K562 (cell line): ENCODE measurements at regions not wholly inside any gene's neighbourhood (a gene's known extent, or its start where the extent isn't known, plus 50 kb on each side); places are given as distances from the start of the nearest gene placed in this dataset.

Source experiments
- ATAC-seq: fragments of 200-7000 bp; cut with Tn5 transposase; 3 replicates; pipeline ENCODE4 v1.9.1; 2020; ENCODE audit warnings: moderate library complexity
- BruUV-seq: library from RNA; stranded (reverse); fragments of 400-500 nt; replicated peaks from 2 replicates; lab custom pipeline; 2021; lab: Mats Ljungman, UMichigan
- CTCF ChIA-PET: fragments of 300-600 bp; formaldehyde crosslinking; extraction: SDS; loops from one replicate; lab custom pipeline; 2021; ENCODE audit warnings: low intra/inter-chr PET ratio; lab: Yijun Ruan, JAX
- POLR2A ChIA-PET: fragments of 300-600, 350-650 bp; sonication (Branson Sonifier 250); formaldehyde crosslinking; extraction: SDS; loops from one replicate; lab custom pipeline; 2021; ENCODE audit warnings: antibody characterized with exemption, inconsistent platforms; lab: Yijun Ruan, JAX
- DNase-seq, 4 experiments: peaks; one replicate each; pipeline versions ENCODE4 v3.0.0 to v3.0.0-alpha.2; 2011 to 2018; ENCODE audit warnings: low spot score in 3 of 4, mixed read lengths in 3 of 4; ENCODE audit errors: extremely low read depth in 1 of 4
- FAIRE-seq: peaks from 2 replicates; lab custom pipeline; 2011; peaks lifted over from hg19 to GRCh38; lab: Jason Lieb, UNC
- H2AFZ ChIP-seq: 2 replicates; pipeline ENCODE4 v1.6.0; 2011; ENCODE audit warnings: low read depth, low read length, control low read depth, inconsistent platforms
- H3K27ac ChIP-seq: fragments of 200-600 bp; 3 replicates; pipeline ENCODE4 v1.8.0; 2011; ENCODE audit warnings: low read depth, mild to moderate bottlenecking, control low read depth, inconsistent platforms, low read length, moderate library complexity, mixed read lengths; ENCODE audit errors: extremely low read depth
- H3K27me3 ChIP-seq, 2 experiments: fragments of 300-600 bp in 1 of 2; 2 replicates in 1 of 2; 3 replicates in 1 of 2; pipeline versions ENCODE4 v1.6.0 to v1.8.0; 2011; ENCODE audit warnings: inconsistent platforms in 2 of 2, low read length in 2 of 2, mild to moderate bottlenecking in 1 of 2, mixed read lengths in 1 of 2, moderate library complexity in 1 of 2; ENCODE audit not compliant: control insufficient read depth in 2 of 2, insufficient read depth in 2 of 2
- H3K36me3 ChIP-seq: fragments of 300-600 bp; 3 replicates; pipeline ENCODE4 v1.8.0; 2011; ENCODE audit warnings: mild to moderate bottlenecking, low read length, inconsistent platforms; ENCODE audit not compliant: control insufficient read depth, insufficient read depth
- H3K4me1 ChIP-seq, 2 experiments: fragments of 200-600 bp in 1 of 2; replicated peaks in 1 of 2; 2 replicates in 1 of 2; 3 replicates in 1 of 2; pipeline versions ENCODE4 v1.5.1 to v1.8.0; 2011; ENCODE audit warnings: inconsistent platforms in 2 of 2, low read length in 2 of 2, mild to moderate bottlenecking in 1 of 2, mixed read lengths in 1 of 2, moderate library complexity in 1 of 2; ENCODE audit not compliant: control insufficient read depth in 2 of 2, insufficient read depth in 2 of 2
- H3K4me2 ChIP-seq: 2 replicates; pipeline ENCODE4 v1.6.1; 2011; ENCODE audit warnings: low read length, control low read depth, inconsistent platforms, mixed read lengths; ENCODE audit not compliant: insufficient read depth
- H3K4me3 ChIP-seq: fragments of 200-600 bp; sonication (generic), shearing (Covaris generic); 2 replicates; pipeline ENCODE4 v1.5.1; 2016; ENCODE audit warnings: control low read depth, inconsistent platforms
- H3K79me2 ChIP-seq: fragments of 200-600 bp; 3 replicates; pipeline ENCODE4 v1.8.0; 2011; ENCODE audit warnings: low read length, inconsistent platforms; ENCODE audit not compliant: control insufficient read depth, insufficient read depth
- H3K9ac ChIP-seq, 2 experiments: 2 replicates each; pipeline versions ENCODE4 v1.6.0 to v1.6.1; 2011; ENCODE audit warnings: low read depth in 2 of 2, low read length in 2 of 2, control low read depth in 1 of 2, inconsistent platforms in 1 of 2, mild to moderate bottlenecking in 1 of 2, mixed read lengths in 1 of 2; ENCODE audit not compliant: insufficient read depth in 1 of 2
- H3K9me1 ChIP-seq: one replicate; pipeline ENCODE4 v1.6.0; 2011; ENCODE audit warnings: inconsistent platforms, mild to moderate bottlenecking, low read length, moderate library complexity; ENCODE audit not compliant: control insufficient read depth, insufficient read depth
- H3K9me3 ChIP-seq: replicated peaks from 2 replicates; pipeline ENCODE4 v1.5.1; 2011; ENCODE audit warnings: low read depth, low read length, inconsistent platforms; ENCODE audit not compliant: control insufficient read depth, insufficient read depth
- H4K20me1 ChIP-seq: replicated peaks from 2 replicates; pipeline ENCODE4 v1.6.1; 2011; ENCODE audit warnings: low read length, inconsistent platforms, mixed read lengths; ENCODE audit not compliant: control insufficient read depth, insufficient read depth
- JUND ChIP-seq, 2 experiments: IDR thresholded peaks; 2 replicates in 1 of 2; 3 replicates in 1 of 2; pipeline ENCODE4 v1.6.1; 2011; ENCODE audit warnings: borderline replicate concordance in 2 of 2, low read depth in 2 of 2, low read length in 2 of 2, improper control_type of control experiment in 1 of 2, missing biosample characterization in 1 of 2, missing genetic modification characterization in 1 of 2, missing genetic modification reagents in 1 of 2
- LEF1 ChIP-seq: fragments of 450-650 bp; IDR thresholded peaks from 2 replicates; pipeline ENCODE4 v1.6.1; 2016; ENCODE audit warnings: mild to moderate bottlenecking
- MAFK ChIP-seq: IDR thresholded peaks from 2 replicates; pipeline ENCODE4 v1.6.1; 2011; ENCODE audit warnings: low read length, improper control_type of control experiment
- TRIM28 ChIP-seq: fragments of 450-650 bp; IDR thresholded peaks from 2 replicates; pipeline ENCODE4 v1.6.1; 2017
- ZNF253 ChIP-seq: fragments of 250-450 bp; sonication (Bioruptor Pico); conservative IDR thresholded peaks from 2 replicates; pipeline ENCODE4 v1.6.1; 2021; ENCODE audit warnings: mild to moderate bottlenecking
- ZNF696 ChIP-seq: fragments of 250-450 bp; sonication (Bioruptor Pico); conservative IDR thresholded peaks from 2 replicates; pipeline ENCODE4 v1.4.0; 2020; ENCODE audit warnings: mild to moderate bottlenecking, moderate library complexity
- WGBS: fragments of 100-300 bp; shearing (Covaris generic); methylation state at CpG from one replicate; pipeline ENCODE4 v1.1.6; 2016; ENCODE audit warnings: low coverage, mixed read lengths; ENCODE audit not compliant: insufficient coverage; ENCODE audit errors: missing lambda C conversion rate; 5-methylcytosine and 5-hydroxymethylcytosine counted together
- in situ Hi-C: fragments of 300-500 bp; cut with MboI; formaldehyde crosslinking; loops from 4 replicates; pipeline ENCODE4 v1.15.0; 2018; ENCODE audit warnings: inconsistent platforms, mixed read lengths
- intact Hi-C: fragments of 100-400 bp; cut with micrococcal nuclease; formaldehyde crosslinking; loops from 2 replicates; pipeline ENCODE4 v1.14.2; 2022
- TF ChIP-seq, protein P1 (sequence below): fragments of 450-650 bp; IDR thresholded peaks from 2 replicates; pipeline ENCODE4 v1.6.1; 2017; ENCODE audit warnings: antibody characterized with exemption
- TF ChIP-seq, protein P2 (sequence below): sonication (generic); formaldehyde crosslinking; IDR thresholded peaks from 2 replicates; pipeline ENCODE4 v1.8.1; 2023; ENCODE audit warnings: mild to moderate bottlenecking, missing genetic modification reagents
- TF ChIP-seq, protein P3 (sequence below), 2 experiments: fragments of 150-350 bp in 1 of 2; IDR thresholded peaks; 2 replicates each; pipeline ENCODE4 v1.6.1; 2012 to 2016; ENCODE audit warnings: low read depth in 2 of 2, low read length in 2 of 2, mild to moderate bottlenecking in 1 of 2, moderate library complexity in 1 of 2
- TF ChIP-seq, protein P4 (sequence below): fragments of 200-400 bp; formaldehyde crosslinking; IDR thresholded peaks from 2 replicates; pipeline ENCODE4 v1.6.1; 2017; ENCODE audit warnings: mild to moderate bottlenecking, low read depth, low read length, moderate library complexity

DNA sequence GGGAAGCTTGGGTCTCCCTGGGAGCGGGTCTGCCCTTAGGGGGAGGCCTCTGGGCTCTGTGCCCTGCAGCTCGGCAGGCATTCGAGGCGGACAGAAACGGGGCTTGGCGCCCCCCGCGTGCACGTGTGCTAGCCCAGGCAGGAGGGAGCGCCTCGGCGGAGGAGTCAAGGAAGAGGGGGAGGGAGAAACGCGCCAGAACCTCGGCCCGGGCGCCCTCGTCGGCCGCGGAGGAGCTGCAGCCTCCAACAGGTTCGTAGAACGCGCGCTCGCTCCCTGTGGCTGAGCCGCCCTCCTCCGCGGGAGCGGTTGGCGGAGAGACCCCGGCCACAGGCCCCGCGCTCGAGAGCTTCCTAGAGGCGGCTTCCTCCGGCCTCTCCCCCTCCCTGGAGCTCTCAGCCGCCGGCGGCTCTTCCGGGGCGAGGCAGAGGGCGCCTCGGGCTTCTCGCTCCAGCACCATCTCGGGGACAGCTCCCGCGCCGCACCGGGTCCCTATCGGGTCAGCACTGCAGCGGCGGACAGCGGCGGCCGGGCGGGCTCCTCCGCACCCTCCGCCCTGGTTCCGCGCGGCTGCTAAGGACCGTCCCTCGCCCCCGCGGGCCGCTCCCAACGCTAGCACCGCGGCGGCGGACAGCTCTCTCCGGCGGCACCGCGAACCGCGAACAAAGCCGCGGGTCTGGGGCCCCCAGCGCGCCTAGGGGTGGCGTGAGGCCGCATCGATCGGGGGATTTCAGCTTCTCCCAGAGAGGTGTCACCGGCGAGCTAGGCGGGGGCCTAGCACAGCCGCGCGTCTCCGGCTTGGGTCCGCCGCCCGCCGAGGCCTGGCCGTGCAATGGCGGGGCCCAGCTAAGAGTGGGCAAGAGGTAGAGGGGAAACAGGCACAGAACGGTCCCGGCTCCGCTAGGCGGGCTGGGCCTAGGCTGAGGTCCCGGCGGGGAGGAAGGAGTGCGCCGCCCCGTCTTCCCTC, 74.6 kb upstream of the CPLX2 start:
- peaks cover 0 to 7% of the 10 kb centered on the region in 2 experiments; a peak in 2 of 5 replicates for H3K27me3 ChIP-seq
- POLR2A ChIA-PET: interaction anchor here (0.5 to 1.2 kb wide), 8 partner anchors 8 to 75 kb away, joined by 3 to 6 read pairs (median 4); partner anchors contain the start of gene CPLX2
- no peak overlapping the region for H3K4me2 ChIP-seq
- 27% methylated on average over 60 of the region's 108 CpGs for WGBS
- ATAC-seq (peak; percentile 99), DNase-seq (peak; percentile 78 to 93 (median 86)), FAIRE-seq (peak; percentile 46)
- H3K79me2 ChIP-seq: no peaks in the 10 kb centered on the region
- intact Hi-C loops (no loop called here), in situ Hi-C loops (no loop called here)
- H3K9me3 ChIP-seq: no peaks in the 10 kb centered on the region
- H4K20me1 ChIP-seq: no peaks in the 10 kb centered on the region
- no peak overlapping the region for H3K9ac ChIP-seq
- CTCF ChIA-PET: no interaction called here
- H3K36me3 ChIP-seq: no peaks in the 10 kb centered on the region
- no TSS peak for BruUV-seq
- no peak overlapping the region for H3K27ac ChIP-seq
- no peaks in the 10 kb centered on the region for H3K9me1 ChIP-seq
- no peak overlapping the region for H3K4me3 ChIP-seq
- H2AFZ ChIP-seq: no peak overlapping the region
- H3K4me1 ChIP-seq: peaks cover 2 to 17% of the 10 kb centered on the region in 2 experiments; a peak in 4 of 5 replicates
- TF ChIP-seq, protein P1, sequence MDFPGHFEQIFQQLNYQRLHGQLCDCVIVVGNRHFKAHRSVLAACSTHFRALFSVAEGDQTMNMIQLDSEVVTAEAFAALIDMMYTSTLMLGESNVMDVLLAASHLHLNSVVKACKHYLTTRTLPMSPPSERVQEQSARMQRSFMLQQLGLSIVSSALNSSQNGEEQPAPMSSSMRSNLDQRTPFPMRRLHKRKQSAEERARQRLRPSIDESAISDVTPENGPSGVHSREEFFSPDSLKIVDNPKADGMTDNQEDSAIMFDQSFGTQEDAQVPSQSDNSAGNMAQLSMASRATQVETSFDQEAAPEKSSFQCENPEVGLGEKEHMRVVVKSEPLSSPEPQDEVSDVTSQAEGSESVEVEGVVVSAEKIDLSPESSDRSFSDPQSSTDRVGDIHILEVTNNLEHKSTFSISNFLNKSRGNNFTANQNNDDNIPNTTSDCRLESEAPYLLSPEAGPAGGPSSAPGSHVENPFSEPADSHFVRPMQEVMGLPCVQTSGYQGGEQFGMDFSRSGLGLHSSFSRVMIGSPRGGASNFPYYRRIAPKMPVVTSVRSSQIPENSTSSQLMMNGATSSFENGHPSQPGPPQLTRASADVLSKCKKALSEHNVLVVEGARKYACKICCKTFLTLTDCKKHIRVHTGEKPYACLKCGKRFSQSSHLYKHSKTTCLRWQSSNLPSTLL: no peak
- TF ChIP-seq JUND (IDR thresholded peaks at IDR 0.05; ENCODE audit: borderline replicate concordance, low read depth, low read length): peak; percentile 14; the same call in 1 of the 2 replicates
- peak; percentile 19; the same call in 1 of the 3 replicates for TF ChIP-seq JUND (tag; IDR thresholded peaks at IDR 0.05; ENCODE audit: borderline replicate concordance, low read depth, low read length)
- TF ChIP-seq, protein P2, sequence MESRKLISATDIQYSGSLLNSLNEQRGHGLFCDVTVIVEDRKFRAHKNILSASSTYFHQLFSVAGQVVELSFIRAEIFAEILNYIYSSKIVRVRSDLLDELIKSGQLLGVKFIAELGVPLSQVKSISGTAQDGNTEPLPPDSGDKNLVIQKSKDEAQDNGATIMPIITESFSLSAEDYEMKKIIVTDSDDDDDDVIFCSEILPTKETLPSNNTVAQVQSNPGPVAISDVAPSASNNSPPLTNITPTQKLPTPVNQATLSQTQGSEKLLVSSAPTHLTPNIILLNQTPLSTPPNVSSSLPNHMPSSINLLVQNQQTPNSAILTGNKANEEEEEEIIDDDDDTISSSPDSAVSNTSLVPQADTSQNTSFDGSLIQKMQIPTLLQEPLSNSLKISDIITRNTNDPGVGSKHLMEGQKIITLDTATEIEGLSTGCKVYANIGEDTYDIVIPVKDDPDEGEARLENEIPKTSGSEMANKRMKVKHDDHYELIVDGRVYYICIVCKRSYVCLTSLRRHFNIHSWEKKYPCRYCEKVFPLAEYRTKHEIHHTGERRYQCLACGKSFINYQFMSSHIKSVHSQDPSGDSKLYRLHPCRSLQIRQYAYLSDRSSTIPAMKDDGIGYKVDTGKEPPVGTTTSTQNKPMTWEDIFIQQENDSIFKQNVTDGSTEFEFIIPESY (CRISPR knock-in tag): peak; percentile 96
- no peak for TF ChIP-seq TRIM28
- no peak for TF ChIP-seq ZNF253 (CRISPR knock-in tag)
- TF ChIP-seq, protein P3, sequence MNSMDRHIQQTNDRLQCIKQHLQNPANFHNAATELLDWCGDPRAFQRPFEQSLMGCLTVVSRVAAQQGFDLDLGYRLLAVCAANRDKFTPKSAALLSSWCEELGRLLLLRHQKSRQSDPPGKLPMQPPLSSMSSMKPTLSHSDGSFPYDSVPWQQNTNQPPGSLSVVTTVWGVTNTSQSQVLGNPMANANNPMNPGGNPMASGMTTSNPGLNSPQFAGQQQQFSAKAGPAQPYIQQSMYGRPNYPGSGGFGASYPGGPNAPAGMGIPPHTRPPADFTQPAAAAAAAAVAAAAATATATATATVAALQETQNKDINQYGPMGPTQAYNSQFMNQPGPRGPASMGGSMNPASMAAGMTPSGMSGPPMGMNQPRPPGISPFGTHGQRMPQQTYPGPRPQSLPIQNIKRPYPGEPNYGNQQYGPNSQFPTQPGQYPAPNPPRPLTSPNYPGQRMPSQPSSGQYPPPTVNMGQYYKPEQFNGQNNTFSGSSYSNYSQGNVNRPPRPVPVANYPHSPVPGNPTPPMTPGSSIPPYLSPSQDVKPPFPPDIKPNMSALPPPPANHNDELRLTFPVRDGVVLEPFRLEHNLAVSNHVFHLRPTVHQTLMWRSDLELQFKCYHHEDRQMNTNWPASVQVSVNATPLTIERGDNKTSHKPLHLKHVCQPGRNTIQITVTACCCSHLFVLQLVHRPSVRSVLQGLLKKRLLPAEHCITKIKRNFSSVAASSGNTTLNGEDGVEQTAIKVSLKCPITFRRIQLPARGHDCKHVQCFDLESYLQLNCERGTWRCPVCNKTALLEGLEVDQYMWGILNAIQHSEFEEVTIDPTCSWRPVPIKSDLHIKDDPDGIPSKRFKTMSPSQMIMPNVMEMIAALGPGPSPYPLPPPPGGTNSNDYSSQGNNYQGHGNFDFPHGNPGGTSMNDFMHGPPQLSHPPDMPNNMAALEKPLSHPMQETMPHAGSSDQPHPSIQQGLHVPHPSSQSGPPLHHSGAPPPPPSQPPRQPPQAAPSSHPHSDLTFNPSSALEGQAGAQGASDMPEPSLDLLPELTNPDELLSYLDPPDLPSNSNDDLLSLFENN (IDR thresholded peaks at IDR 0.05; ENCODE audit: low read depth in 2 of 2, low read length in 2 of 2): no peak
- no peak for TF ChIP-seq LEF1
- TF ChIP-seq, protein P4, sequence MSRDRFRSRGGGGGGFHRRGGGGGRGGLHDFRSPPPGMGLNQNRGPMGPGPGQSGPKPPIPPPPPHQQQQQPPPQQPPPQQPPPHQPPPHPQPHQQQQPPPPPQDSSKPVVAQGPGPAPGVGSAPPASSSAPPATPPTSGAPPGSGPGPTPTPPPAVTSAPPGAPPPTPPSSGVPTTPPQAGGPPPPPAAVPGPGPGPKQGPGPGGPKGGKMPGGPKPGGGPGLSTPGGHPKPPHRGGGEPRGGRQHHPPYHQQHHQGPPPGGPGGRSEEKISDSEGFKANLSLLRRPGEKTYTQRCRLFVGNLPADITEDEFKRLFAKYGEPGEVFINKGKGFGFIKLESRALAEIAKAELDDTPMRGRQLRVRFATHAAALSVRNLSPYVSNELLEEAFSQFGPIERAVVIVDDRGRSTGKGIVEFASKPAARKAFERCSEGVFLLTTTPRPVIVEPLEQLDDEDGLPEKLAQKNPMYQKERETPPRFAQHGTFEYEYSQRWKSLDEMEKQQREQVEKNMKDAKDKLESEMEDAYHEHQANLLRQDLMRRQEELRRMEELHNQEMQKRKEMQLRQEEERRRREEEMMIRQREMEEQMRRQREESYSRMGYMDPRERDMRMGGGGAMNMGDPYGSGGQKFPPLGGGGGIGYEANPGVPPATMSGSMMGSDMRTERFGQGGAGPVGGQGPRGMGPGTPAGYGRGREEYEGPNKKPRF: no peak
- TF ChIP-seq MAFK: no peak
- TF ChIP-seq ZNF696: no peak
